ENCODE measurements at regions not wholly inside any gene's neighbourhood (a gene's known extent, or its start where the extent isn't known, plus 50 kb on each side); places are given as distances from the start of the nearest gene placed in this dataset.

GRCh38 chrX:16427668-16428067, 222.3 kb upstream of the S100G start:
- H3K27ac ChIP-seq: no peak overlapping the region
- H3K4me1 ChIP-seq: no peaks in the 10 kb centered on the region
- TF ChIP-seq, protein P1, sequence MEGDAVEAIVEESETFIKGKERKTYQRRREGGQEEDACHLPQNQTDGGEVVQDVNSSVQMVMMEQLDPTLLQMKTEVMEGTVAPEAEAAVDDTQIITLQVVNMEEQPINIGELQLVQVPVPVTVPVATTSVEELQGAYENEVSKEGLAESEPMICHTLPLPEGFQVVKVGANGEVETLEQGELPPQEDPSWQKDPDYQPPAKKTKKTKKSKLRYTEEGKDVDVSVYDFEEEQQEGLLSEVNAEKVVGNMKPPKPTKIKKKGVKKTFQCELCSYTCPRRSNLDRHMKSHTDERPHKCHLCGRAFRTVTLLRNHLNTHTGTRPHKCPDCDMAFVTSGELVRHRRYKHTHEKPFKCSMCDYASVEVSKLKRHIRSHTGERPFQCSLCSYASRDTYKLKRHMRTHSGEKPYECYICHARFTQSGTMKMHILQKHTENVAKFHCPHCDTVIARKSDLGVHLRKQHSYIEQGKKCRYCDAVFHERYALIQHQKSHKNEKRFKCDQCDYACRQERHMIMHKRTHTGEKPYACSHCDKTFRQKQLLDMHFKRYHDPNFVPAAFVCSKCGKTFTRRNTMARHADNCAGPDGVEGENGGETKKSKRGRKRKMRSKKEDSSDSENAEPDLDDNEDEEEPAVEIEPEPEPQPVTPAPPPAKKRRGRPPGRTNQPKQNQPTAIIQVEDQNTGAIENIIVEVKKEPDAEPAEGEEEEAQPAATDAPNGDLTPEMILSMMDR (IDR thresholded peaks at IDR 0.05): no peak
- TF ChIP-seq POLR2A (IDR thresholded peaks at IDR 0.05): no peak
- H3K36me3 ChIP-seq: no peaks in the 10 kb centered on the region
- no peak overlapping the region for H3K4me3 ChIP-seq
- H3K27me3 ChIP-seq: no peaks in the 10 kb centered on the region
- no peak for DNase-seq
- intact Hi-C loops (cut with DNase I; ENCODE audit: low total_unique reads): no loop called here
- H3K9me3 ChIP-seq: no peaks in the 10 kb centered on the region

DNA sequence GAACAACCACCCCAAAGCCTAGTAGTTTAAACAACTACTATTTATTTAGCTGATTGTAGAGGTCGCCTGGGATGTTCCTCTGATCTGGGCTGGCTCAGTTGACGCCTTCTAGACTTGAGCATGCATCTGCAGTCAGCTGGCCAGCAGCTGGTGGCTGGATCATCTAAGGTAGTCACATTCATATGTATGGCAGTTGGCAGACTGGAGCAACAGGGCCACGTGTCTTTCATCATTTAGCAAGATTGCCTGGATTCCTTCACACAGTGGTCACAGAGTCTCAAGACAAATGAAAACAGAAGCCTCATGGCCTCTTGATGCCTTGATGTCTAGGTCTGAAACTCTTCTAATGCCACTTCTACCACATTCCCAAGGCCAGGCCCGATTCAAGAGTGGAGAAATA, 220.6 kb upstream of the S100G start:
- TF ChIP-seq POLR2A (IDR thresholded peaks at IDR 0.05): no peak
- TF ChIP-seq, protein P1 (IDR thresholded peaks at IDR 0.05): no peak
- Histone ChIP-seq H3K36me3 (no peaks in the 10 kb centered on the region), H3K27me3 (no peaks in the 10 kb centered on the region), H3K27ac (no peak overlapping the region), H3K4me3 (no peak overlapping the region), H3K9me3 (no peaks in the 10 kb centered on the region), H3K4me1 (no peaks in the 10 kb centered on the region)
- intact Hi-C loops (cut with DNase I; ENCODE audit: low total_unique reads): no loop called here
- DNase-seq: no peak

DNA sequence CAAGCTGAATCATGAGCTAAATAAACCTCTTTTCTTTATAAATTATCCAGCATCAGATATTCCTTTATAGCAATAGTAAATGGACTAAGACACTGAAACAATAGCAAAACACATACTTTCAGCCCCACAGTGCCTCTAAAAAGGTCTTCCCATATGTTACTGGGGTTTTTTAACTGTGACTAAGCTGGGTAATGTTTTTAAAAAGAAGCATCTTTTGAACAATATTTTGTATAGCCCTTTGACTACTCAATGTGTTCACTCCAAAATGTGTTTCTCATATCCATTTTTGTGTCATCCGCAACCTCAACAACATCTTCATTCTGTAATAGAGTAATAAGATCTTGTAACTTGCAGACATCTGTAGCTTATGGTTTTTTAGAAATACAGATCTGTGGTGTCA, 218.7 kb upstream of the S100G start:
- no peak overlapping the region for H3K27ac ChIP-seq
- intact Hi-C loops (cut with DNase I; ENCODE audit: low total_unique reads): no loop called here
- no peak for TF ChIP-seq POLR2A (IDR thresholded peaks at IDR 0.05)
- TF ChIP-seq, protein P1 (IDR thresholded peaks at IDR 0.05): no peak

GRCh38 chrX:16433021-16433420, 216.9 kb upstream of the S100G start:
- H3K27me3 ChIP-seq: no peaks in the 10 kb centered on the region
- TF ChIP-seq, protein P1 (IDR thresholded peaks at IDR 0.05): no peak
- no peak for TF ChIP-seq POLR2A (IDR thresholded peaks at IDR 0.05)
- no peaks in the 10 kb centered on the region for H3K9me3 ChIP-seq
- H3K27ac ChIP-seq: no peak overlapping the region
- no peak overlapping the region for H3K4me3 ChIP-seq
- H3K36me3 ChIP-seq: no peaks in the 10 kb centered on the region
- H3K4me1 ChIP-seq: no peaks in the 10 kb centered on the region
- DNase-seq: no peak
- intact Hi-C loops (cut with DNase I; ENCODE audit: low total_unique reads): no loop called here

More for the DNA sequence above, 218.7 kb upstream of the S100G start:
- H3K4me1 ChIP-seq: no peaks in the 10 kb centered on the region
- H3K36me3 ChIP-seq: no peaks in the 10 kb centered on the region
- DNase-seq: no peak
- H3K27me3 ChIP-seq: no peaks in the 10 kb centered on the region
- no peak overlapping the region for H3K4me3 ChIP-seq
- no peaks in the 10 kb centered on the region for H3K9me3 ChIP-seq

DNA sequence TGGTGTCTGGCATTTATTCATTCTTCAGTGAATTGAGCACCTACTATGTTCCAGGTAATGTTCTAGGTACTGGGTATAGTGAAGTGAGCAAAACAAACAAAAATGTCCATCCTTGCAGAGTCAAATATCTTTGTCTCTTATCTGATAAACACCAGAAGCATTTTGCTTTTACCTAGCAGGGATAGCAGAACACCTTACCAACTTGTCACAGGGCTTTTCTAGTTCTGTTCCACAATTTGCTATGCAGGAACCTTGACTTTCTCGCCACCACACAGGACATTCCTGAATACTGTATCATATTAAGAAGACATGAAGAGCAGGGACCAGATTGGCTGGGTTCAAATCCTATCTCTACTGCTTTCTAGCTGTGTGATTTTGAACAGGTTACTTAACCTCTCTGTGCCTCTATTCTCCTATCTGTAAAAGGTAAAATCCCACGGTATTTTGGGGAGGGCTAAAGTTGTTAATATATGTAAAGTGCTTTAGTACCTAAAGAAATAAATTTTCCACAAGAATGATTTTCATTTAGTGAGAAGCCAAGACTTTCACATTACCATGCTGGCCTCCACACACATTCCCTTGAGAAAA, 214.5 kb upstream of the S100G start:
- Histone ChIP-seq H3K4me1 (no peaks in the 10 kb centered on the region), H3K4me3 (no peak overlapping the region), H3K9me3 (no peaks in the 10 kb centered on the region), H3K36me3 (no peaks in the 10 kb centered on the region), H3K27ac (no peak overlapping the region), H3K27me3 (no peaks in the 10 kb centered on the region)
- intact Hi-C loops (cut with DNase I; ENCODE audit: low total_unique reads): no loop called here
- TF ChIP-seq, protein P1 (IDR thresholded peaks at IDR 0.05): no peak
- TF ChIP-seq POLR2A (IDR thresholded peaks at IDR 0.05): no peak
- DNase-seq: no peak
